Stimulated activated CD4-positive, alpha-beta T cell treated with anti-CD3 and anti-CD28 coated beads, Interleukin-4, amount 100 ng/mL, for 1 hour (primary cell): ENCODE measurements at regions not wholly inside any gene's neighbourhood (a gene's known extent, or its start where the extent isn't known, plus 50 kb on each side); places are given as distances from the start of the nearest gene placed in this dataset.

Source experiments
- DNase-seq: peaks from one replicate; pipeline ENCODE4 v3.0.0-alpha.2; 2020

DNA sequence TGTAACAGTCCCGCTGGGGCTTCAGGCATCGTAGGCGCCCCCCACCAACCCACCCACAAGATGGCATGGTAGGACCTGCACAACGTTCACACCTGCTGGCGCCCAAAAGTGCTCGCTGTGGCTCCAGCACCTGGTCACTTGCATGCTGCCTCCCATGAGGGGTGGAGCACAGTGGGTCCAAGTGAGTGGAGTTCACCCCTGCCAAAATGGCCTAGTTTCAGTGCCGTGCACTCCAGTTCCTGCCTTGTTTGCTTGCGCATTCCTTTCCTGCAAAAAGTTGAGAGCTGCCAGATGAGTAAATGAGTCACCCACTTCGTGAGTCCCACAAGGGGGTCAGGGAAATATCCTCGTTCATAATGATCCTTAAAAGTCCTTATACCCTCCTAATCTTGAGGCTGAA, 788.7 kb upstream of the DPPA4 start:
- no peak for DNase-seq

DNA sequence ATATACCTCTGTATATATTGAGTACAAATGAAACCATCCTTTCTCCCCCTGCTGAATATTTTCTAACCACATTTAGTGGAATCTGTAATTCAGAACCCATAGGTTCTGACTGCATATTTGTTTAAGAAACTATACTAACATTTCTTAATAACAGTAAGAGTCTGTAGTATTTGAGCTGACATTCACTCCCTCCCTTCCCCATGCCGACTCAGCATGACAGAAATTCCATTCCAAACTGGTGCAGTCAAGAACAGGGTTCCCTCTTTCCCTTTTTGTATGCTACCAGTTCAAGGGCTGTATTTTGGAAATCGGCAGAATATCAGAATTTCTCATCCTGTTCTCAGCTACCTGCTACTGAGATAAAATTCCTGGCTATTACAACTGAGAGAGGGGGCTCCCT, 796.6 kb upstream of the DPPA4 start:
- no peak for DNase-seq

DNA sequence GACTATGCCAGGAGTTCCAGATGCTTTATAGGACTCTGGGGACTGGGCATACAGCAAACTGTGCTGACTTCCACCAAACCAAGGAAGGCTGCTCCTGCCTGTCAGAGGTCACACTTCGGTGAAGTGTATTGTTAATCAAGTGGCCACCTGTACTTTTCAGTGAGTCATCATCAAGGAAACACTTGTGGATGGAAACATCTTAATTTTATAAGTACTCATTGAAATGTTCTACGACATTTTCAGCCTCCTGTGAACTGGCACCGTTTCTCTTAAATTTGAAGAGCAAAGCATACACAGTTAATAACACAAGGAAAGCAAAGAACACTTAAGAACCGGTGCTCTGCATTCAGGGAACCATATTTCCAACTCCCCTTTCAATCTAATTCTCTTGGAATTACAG, 801.7 kb upstream of the DPPA4 start:
- DNase-seq: no peak

DNA sequence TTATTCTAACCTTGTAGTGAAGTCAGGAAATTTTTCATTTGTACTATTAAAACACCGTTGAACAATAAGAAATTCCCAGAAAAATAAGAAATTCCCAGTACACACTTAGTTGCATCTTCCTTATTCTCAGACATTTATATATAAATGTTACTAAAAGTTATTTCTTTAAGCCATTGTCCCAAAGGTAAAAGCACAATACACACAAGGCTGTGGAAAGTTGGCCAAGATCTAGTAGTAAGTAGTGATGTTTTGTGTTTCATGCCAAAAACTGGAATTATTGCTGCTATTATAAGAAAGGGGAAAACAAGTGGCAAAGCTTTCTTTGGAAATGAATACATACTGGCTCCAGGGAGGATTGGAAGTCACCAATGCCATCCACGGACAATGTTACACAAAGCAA, 802.5 kb upstream of the DPPA4 start:
- no peak for DNase-seq

DNA sequence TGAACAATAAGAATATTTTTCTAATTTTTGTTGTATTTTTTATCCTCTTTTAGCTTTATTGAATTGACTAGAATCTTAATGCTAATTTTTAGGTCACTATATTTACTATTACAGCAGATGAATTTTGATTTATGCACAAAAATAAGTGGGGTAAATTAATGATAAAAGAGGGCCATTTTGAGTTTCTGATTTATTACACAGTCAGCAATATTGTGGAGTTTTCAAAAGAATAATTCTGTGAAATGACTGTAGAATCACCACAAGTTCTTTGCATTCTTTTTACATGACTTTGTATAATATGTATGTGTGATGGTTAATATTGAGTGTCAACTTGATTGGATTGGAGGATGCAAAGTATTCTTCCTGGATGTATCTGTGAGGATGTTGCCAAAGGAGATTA, 812.4 kb upstream of the DPPA4 start:
- DNase-seq: no peak

DNA sequence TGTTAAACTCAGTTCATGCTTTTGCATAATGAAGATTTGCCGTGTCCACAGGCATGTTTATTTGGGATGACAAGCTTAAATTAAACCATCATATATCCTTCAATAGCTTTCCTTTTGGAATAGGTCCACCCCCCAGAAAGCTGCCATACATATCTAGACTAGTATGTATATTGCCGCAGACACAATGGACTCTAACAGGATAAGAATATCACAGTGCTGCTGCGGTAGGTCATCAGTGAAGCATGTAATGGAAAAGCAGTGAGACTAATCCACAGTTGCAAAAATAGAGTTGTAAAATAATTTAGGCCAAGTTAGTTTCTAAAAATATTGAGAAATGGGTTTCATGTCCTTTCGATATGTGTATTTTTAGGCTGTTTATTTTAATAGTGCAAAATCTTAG, 819.9 kb upstream of the DPPA4 start:
- no peak for DNase-seq

DNA sequence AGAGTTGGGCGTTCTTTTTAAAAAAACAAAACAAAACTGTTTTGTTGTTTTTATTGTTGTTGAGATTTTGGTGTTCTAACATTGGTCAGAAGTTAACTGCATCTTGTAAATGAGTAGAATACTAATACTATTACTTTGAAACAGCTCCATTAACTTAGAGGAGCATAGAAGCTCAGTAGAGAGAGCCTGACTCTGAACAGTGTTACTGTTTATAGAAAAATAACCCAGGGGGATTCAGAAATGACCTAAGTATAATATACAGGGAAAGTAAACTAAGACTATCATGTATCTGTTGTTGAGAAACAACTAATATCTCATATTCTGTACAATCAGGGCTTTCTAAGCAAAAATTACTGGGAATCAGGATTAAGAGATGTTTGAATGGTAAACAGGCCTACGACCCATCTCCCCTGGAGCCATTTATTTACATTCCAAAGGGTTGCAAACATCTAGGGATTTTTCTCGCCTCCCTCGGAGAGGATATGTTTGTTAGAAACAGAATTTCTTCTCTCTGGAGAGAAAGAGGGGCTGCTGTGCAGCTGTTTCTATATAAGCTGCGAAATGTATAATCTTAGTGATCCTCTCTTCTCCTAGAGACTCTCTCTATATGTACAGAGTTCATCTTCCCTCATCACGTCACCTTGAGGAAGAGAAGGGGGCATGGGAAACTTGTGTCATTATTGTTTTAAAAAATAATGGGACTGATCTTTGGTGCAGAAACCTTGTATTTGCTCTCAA, 827.5 kb upstream of the DPPA4 start:
- no peak for DNase-seq

DNA sequence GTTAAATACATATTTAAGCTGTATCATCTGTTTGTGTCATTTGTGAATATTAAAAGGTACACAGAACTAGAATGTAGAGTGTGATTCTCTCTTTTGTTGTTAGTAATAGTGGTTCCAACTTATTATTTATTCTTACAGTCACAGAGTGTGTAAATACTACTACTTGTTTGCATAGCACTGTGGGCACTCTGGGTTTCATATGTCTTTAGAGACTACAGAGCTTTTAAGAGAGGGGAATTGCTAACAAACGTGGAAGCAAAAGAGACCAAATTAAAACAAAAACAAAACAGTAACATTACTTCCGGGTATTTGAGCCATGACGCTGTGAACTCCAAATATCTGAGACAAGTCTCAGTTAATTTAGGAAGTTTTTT, 828.0 kb upstream of the DPPA4 start:
- no peak for DNase-seq

DNA sequence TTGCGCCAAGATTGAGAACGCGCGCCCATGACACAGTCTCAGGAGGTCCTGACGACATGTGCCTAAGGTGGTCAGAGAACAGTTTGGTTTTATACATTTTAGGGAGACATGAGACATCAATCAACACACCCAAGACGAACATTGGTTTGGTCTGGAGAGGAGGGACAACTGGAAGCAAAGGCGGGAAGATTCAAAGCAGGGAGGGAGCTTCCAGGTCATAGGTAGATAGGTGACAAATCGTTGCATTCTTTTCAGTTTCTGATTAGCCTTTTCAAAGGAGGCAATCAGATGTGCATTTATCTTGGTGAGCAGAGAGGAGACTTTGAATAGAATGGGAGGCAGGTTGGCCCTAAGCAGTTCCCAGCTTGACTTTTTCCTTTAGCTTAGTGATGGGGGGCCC, 828.4 kb upstream of the DPPA4 start:
- no peak for DNase-seq

DNA sequence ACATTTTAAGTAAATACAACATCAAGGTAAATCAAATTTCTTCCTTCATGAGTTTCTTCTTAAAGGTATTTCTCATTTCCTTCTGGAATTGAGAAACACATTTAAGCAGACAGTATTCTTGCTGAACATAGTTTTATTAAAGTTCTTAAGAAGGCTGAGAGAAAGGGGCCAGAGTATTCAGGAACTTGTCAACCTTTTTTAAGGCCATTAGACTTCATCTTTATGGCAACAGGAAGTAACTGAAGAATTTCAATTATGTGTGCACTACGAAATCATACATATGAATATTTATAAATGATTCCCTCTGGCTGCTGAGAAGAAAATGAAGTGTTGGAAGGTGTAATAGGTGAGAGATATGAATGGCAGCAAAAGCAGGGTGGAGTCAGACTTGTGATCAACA, 829.4 kb upstream of the DPPA4 start:
- DNase-seq: no peak

DNA sequence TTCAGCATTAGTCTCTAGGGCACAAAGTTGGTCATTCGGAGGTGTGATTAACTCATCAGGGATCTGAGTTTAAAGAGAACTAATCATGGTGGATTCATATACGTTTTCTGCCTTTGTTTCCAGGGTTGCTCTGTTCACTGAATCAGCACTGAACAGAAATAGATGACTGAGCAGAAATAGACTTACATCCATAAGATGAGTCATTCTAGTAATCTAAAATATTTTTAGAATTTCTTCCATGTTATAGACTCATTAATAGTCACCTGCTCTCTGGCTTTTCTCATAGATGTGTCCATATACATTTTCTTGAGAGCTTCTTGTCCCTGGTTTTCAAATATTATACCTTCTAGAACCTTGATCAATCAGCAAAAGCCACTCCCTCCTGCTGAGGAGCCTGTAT, 837.6 kb upstream of the DPPA4 start:
- no peak for DNase-seq

DNA sequence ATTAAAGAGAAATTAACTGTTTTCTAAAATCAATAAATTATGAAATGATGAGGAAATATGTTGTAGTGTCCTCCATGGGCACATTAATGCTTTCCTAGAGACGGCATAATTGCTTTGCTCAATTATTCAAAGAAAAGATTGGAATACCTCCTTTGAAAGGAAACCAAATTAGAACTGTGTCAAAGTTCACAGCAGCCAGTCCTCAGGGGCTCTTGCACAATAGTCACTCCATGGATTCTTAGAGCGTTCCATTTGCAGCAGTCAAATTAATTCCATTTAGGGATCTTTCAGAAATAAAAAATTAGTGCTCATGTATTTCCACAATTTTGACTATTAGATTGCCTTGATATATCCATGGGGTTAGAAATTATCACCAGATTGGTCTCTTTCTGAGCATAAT, 841.6 kb upstream of the DPPA4 start:
- no peak for DNase-seq

DNA sequence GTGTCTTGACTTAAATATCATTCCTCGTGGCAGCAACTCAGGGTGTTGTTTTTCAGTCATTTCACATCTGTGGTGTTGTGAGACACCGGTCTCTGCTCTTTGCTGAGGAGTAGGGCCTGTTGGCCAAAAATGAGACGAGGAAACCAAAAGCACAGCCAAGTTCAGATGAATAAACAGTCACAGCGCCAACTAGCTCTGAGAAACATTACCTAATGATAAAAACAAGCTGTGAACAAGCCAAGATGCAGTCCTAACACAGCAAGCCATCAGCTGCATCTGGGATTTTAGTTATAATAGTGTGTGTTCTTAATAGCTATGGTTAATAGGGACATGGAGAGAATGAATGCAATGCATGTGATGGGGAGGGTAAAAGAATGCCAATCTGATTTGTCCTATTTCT, 843.4 kb upstream of the DPPA4 start:
- no peak for DNase-seq

DNA sequence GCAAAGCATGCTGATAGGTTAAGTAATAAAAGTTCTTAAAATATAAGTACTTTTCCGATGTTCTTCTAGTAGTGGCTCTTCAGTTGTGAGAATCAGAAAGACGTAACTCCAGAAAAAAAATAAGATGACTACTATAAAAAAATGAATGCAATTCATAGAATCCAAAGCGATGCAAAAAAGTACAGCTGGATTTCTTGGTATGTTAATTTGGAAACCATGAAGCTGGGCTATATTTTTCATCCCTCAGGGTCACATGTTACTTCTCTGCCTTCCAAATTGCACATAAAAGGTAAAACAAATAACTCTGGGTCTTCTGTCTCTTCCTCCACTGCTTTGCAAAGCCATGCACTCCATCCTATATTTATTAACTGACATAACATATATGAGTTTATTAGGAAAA, 843.9 kb upstream of the DPPA4 start:
- DNase-seq: no peak

DNA sequence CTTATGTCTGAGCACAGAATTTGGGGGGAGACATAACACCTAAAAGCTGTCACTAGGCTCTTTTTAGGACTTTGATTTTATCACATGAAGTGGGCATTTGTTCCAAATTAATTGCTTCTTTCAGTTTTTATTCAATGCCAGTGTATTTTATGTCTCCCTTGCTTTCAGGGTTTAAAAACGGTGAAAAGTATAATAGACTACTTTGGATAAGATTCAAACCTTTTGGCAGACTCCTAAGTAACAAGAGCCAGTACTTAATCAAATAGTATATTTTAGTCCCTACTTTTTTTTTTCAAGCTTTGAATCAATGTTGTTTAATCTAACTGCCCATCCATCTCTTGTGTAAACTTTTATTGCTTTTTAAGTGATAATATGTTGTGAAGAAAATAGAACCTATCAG, 847.2 kb upstream of the DPPA4 start:
- no peak for DNase-seq

DNA sequence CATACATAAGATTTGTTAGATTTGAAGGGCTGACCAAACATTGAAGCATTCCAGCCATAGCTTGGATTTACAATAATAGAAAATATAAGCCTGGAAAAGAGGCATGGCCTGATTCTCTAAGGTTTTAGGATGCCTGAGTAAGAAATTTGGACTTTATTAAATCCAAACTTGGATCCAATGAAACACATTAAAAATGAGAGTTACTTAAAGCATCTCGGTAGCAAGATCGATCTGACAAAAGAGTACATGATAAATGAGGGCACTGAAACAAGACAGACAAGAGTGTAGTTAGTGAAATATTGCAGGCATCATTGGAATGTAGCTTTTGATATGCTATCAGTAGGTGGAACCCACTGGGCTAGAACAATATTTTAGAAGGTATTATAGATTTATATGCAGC, 855.7 kb upstream of the DPPA4 start:
- DNase-seq: no peak

DNA sequence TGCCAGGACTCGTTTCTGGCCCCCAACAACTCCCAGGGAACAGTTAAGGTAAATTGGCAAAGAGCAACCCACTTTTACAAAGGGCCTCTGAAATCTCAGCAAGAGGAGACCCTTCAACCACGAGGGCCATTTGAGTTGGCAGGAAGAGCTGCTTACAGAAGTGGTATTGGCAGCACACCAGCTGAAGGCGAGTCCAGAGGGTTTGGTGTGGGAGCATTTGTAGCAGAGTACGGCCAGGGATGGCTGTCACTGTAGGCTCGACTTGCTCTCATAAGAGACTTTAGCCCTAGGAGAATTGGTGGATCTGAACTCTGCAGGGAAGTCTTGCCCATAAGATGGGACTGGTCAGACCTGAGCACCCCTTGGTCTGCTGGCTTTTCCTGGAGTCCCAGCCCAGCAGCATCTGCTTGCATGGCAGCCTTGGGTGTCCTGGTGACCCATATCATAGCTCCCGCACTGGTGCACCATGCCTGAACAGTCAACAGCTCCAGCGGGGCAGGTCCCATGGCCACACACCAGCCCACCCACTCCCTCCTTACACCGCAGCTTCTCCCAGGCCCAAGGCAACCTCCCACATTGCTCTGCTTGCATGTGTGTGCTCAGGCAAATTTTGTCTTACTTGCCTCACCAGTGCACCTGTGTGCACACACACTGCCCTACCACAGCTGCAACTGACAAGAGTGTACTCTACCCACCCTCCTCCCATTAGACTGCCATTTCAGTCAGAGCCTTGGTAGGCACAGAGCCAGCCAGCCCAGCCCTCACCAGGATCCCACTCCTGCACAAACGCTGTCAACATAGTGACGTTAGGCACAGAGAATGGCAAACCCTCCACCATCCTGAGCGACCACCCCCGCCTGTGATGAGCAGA, 861.6 kb upstream of the DPPA4 start:
- no peak for DNase-seq

DNA sequence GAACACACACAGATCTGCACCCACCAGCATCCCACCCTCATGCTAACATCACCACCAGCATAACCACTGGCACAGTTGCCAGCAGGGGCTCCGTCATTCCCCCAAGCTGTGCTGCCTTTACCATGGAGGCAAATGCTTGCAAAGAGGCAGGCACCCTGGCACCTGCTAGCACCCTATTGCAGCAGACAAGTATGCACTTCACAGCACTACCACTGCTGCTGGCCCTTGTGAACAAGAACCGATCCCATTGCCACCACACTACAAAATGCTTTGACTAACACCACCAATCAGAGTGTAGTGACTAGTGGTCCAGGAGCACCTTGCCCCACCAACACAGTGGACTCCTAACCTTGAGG, 862.2 kb upstream of the DPPA4 start:
- no peak for DNase-seq

DNA sequence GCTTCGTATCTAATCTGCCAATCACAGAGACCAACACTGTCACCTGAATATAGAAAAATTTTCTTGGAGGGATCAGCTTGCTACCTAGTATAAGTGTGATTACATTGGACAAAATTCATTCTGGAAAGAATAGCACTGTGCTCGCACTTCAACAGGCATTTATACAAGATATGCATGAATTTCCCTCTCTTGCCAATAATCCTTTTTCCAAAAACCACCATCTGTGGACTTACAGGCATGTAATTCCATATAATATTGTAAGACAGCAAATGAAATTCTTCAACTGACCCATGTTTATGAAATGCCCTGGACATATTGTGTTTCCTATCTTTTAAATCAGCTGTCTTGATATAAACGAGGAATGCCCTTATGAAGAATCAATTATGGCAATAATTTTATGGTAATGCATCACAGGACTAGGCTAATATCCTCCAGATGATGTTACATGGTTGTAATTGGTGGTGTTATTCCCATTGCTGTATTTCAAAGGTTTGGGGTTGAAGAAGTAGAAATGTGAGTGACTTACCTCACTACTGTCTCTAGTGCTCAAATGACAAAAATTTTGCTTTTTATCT, 861.4 kb upstream of the NECTIN3 start:
- DNase-seq: no peak

DNA sequence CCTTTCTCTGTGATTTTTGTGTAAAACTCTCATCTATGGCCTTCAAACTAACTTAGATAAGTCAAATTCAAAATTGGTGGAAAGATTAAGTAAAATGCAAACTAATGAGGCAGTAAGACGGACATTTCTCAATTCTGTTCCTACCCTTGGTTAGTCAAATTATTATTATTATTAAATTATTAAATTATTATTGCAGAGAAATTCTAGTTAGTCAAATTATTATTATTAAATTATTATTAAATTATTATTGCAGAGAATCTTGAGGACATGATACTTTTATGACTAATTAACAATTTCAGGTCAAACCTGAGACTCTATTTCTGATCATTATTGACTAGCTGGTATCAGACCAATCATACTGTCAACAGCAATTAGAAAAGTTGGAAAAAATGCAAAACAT, 845.0 kb upstream of the NECTIN3 start:
- DNase-seq: no peak

DNA sequence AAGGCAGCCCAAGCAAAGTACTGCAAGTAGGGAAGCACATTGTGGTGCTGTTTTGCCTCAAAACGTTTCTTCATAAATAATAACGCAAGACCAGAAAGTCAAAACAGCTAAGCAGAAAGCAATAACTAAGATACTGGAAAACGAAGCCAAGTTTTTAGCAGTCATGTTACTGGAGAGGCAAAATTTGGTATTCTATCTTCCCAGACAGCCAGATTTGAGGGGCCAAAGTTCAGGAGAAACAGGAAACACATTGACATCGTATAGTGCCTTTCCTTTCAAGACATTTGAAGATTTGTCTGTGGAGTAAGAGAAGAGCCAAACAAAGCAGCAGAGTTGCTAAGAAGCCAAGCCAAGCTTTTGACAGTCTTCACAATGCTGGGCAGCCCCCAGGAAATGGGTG, 843.6 kb upstream of the NECTIN3 start:
- DNase-seq: no peak

DNA sequence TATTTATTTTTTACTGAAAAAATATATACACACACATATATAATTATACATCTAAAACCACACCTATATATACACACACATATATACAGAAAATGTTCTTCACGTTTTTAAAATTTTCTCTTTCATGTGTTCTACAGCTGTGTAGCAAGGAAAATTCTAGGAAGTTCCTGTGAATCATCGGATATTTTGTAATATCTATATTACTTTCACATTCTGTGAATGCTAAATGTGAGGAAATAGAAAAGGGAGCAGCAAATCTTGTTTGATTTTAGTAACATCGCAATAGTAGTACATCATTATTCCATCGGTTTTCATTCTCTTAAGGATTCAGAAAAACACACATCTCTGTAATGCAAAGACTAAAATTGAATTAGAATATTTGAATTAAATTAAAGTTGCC, 836.8 kb upstream of the NECTIN3 start:
- no peak for DNase-seq

DNA sequence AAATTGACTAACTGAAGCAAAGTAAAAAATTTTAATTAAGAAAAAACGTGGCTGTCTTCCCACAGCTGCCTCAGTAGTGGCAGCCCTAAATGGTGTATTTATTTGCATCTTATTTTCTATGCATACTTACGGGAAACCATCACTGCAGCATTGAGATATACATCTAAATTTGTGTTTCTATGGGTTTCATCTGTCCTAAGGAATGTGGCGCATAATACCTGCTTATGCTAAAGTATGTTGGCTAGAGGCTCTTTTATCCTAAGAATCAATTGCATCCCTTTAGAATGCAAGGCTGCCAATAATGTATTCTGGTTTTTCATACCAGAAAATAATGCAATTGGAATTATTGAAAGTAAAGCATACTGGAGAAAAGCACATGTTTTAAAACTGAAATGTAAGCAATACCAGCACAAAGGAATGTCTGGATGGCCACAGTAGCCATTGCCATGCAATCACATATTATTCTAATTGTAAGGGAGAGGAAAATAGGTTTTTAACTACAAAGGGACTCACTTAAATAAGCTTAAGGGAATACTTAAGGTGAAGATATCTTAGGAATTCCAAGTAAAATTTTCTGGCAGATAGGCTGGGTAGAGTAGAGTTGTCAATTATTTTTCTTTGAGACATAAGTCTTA, 834.5 kb upstream of the NECTIN3 start:
- no peak for DNase-seq

DNA sequence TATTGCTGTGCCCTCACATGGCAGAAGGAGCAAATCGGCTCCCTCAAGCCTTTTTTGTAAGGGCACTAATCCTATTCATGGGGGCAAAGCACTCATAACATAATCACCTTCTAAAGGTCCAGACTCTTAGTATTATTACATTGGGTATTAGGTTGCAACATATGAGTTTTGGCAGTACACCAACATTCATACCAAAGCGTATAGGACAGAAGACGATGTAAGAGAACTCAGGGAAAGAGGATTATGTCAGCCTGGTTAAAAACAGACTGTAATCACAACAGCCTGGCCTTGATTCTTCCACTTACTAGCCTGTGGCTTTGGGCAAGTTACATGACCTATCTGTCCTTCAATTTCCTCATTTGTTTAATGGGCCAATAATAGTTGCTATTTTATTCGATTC, 828.5 kb upstream of the NECTIN3 start:
- no peak for DNase-seq
